HG03280 (cell line): ENCODE measurements at regions not wholly inside any gene's neighbourhood (a gene's known extent, or its start where the extent isn't known, plus 50 kb on each side); places are given as distances from the start of the nearest gene placed in this dataset.
A peak's percentile ranks its signal among the peaks of the same experiment; 100 is the strongest.
"Not testable (repeated sequence)": the region's sequence is repeated elsewhere in the genome, so short reads cannot be mapped to it uniquely, and the experiment has no call there.

Source experiments
- ATAC-seq: cut with Tn5 transposase; IDR thresholded peaks from one replicate; pipeline ENCODE4 v1.9.1; 2021; ENCODE audit warnings: mild to moderate bottlenecking, moderate library complexity; ENCODE audit not compliant: unreplicated experiment

GRCh38 chr6:163706500-163707087 lies 292.1 kb downstream of the QKI start:
- ATAC-seq = no peak

GRCh38 chr6:163705923-163706322 lies 291.4 kb downstream of the QKI start:
- peak; percentile 50 for ATAC-seq

- no peak for ATAC-seq
These were observed 288.2 kb downstream of the QKI start for GRCh38 chr6:163702736-163703135.

- no peak for ATAC-seq
These were observed 287.2 kb downstream of the QKI start for GRCh38 chr6:163701762-163702161.

- no peak for ATAC-seq
These were observed 283.6 kb downstream of the QKI start for GRCh38 chr6:163698086-163698485.

- ATAC-seq = not testable (repeated sequence)
These were observed 281.8 kb downstream of the QKI start for GRCh38 chr6:163696311-163696710.

GRCh38 chr6:163695414-163695864 lies 280.9 kb downstream of the QKI start:
- ATAC-seq = no peak

DNA sequence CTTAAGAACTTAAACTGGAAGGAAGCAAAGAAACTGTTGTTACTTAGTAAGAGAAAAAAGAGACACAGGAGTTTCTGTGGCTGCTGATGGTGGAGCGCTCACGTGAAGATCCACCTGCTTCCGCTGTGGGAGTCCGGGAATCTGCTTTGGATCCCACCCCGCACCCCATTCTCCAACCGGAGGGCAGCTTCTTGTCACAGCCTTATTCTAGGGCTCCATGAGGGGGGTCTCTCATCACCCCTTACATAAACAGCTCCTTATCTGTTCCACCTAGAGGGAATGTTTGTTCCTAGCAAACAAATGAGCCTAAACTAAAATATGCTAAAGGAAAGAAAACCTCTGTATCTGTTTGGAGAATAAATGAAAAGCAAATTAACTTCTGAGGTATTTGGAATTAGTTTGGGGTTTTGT lies 280.5 kb downstream of the QKI start:
- no peak for ATAC-seq

- ATAC-seq = no peak
These were observed 279.6 kb downstream of the QKI start for GRCh38 chr6:163694072-163694471.

- ATAC-seq = no peak
These were observed 276.5 kb downstream of the QKI start for GRCh38 chr6:163691049-163691448.

- no peak for ATAC-seq
These were observed 274.3 kb downstream of the QKI start for GRCh38 chr6:163688739-163689362.

DNA sequence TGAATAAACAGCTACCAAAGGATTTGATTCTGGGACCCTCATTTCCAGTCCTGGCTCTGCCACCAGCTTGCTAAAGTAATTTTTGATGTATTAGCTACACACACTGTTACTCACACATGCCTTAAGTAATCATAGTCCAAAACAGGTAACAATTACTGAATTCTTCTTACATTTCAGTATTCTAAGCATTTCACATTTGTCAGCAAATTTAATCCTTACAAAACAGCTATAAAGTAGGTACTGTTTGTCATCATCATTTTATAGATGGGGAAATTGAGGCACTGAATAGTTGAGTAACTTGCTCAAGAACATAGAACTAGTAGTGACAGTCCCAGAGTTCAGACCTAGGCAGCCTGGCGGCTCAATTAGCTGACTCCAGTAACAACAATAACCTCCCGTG lies 272.6 kb downstream of the QKI start:
- ATAC-seq = no peak

DNA sequence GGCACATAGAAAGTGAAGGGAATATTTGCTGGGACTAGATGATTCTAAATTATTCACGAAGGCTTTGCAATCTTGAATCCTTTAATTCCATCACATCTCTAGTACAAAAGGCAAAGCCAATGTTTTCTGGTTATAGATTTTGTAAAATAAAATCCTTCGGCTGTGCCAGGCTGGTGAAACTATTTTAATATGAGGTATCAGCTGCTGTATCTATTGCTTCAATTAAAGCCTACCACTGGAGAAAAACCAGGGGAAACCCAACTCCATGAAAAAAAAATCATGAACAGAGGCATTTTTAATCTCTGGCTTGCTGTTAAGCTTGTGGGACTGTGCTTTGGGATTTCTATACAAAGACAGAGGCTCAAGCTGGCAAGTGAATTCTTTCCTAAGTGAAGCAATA lies 271.8 kb downstream of the QKI start:
- ATAC-seq = no peak

DNA sequence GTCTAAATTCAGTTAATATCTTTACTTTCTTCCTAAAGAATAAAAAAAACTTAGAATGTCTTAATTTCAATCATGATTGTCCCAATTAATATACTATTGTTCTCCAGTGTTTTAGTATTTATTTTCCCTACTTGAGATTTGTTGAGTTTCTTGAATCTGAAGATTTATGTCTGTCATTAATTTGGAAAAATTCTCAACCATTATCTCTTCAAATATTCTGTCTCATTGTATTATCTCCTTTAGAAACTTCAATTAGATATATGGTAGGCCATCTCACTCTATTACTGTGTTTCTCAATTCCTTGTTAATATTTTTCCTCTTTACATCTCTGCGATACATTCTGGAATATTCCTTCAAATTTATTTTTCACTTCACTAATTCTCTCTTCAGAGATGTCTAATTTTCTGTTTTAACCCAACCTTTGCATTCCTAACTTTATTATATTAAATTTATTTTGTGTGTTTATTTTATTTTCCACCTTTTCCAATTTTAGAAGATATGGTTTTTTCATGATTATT lies 268.6 kb downstream of the QKI start:
- no peak for ATAC-seq

DNA sequence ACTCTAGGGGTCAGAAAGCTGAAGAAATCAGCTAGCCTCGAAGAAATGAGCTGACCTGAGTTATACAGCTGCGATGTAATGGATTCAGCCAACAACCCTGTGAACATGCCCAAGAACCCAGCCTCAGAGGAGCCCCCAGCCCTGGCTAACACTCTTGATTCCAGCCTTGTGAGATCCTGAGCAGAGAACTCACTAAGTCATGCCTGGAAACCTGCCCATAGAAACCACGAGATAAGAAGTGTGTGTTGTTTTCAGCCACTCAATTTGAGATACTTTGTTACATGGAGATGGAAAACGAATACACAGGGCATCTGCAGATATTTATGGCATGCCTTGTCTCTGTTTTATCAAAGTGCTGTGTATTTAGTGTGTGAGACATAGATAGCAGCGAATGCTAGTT lies 265.2 kb downstream of the QKI start:
- ATAC-seq = no peak

DNA sequence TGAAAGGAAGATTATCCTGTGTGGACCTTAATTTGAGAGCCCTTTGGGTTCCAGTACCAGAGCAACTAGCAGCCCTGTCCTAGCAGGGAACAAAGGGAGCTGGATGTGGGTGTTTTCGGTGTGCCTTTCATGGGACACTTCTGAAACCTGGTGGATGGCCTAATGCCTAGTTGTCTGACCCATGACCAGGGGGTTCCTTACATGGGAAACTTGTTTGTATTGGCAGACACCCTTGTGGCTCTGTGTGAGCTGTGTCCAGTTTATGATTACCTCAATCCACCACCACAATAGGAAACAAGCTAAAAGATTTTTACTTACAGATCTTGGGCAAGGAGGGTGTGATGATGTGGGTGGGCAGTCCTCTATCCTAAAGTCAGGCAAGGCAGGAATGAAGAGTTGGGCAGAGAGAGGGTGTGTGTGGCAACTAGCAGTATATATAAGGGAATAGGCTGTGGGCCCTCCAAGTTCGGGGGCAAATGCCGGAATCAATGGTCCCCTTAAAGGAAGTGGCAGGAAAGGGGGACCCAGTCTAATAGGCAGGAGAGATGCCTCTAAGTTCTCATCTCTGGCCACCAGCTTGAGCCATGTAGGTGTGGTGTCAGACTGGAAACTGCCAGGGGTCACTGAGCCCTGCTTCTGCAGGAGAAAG lies 264.6 kb downstream of the QKI start:
- no peak for ATAC-seq

- ATAC-seq = no peak
These were observed 261.1 kb downstream of the QKI start for GRCh38 chr6:163675611-163676010.

DNA sequence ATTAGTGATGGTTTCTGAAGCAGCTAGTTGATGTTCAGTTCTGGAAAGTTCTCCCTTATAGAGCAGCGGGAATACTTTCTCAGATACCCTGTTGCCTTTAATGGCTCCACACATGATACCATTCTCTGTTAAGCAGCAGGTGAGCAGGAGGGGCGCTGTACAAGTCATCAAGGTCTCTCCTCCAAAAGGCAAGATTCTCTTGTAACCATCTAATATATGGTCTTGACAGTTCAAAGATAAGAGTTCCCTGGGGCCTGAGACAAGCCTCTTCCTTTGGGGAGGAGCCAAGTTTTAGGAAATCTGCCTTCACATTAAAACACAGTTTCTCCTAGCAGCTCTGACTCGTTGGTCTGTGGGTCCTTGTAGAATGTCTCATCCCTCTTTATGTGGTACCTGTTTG lies 258.2 kb downstream of the QKI start:
- ATAC-seq = no peak

- ATAC-seq = no peak
These were observed 257.3 kb downstream of the QKI start for GRCh38 chr6:163671791-163672190.

- no peak for ATAC-seq
These were observed 256.8 kb downstream of the QKI start for GRCh38 chr6:163671355-163671754.

DNA sequence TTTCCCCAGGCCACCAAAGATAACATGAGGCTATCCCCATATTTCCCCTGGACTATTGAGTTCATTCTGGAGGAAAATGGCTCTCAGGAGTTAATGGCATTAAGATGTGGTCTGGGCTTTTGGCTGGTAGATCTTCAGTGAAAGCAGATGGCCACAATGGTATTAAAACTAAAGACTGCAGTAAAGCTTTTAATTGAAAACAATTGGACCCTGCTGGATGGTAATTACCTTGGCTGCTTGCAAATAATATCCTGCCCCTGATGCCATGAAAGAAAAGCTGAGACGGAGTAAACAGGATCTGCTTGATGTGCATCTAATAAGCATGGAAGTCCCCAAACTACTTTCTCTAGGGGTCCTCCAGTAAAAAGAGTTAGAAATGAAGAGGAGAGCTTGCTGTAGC lies 255.8 kb downstream of the QKI start:
- ATAC-seq = no peak

DNA sequence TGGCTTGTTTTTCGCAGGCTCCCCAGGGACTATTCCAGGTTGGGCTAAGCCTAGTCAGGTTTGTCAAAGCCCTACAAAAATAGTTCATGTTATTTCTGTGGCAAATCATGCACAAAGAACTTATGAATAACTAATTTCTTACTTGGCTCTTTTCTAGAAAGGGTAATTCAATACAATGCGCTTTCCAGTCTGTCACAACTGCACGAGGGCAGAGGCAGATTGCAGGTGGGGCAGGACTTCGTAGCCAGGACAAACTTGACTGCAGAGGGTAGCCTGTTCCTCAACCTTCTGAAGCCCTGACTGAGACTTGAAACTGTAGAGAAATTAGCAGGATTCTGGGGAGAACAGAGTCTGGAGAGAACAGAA lies 253.5 kb downstream of the QKI start:
- ATAC-seq = no peak
